HepG2 (cell line): ENCODE measurements at regions not wholly inside any gene's neighbourhood (a gene's known extent, or its start where the extent isn't known, plus 50 kb on each side); places are given as distances from the start of the nearest gene placed in this dataset.

Experiments
- ATAC-seq: fragments of 200-7000 bp; cut with Tn5 transposase; 3 replicates; pipeline ENCODE4 v1.9.1; 2020; ENCODE audit warnings: mild to moderate bottlenecking, moderate library complexity
- BruUV-seq: library from RNA; stranded (reverse); fragments of 400-500 nt; replicated peaks from 2 replicates; lab custom pipeline; 2021; lab: Mats Ljungman, UMichigan
- CTCF ChIA-PET: fragments of 300-600 bp; formaldehyde crosslinking; extraction: SDS; loops from one replicate; lab custom pipeline; 2021; ENCODE audit warnings: low total read pairs, inconsistent platforms, low intra/inter-chr PET ratio; lab: Yijun Ruan, JAX
- POLR2A ChIA-PET: fragments of 350-600 bp; sonication (Branson Sonifier 250); formaldehyde crosslinking; loops from one replicate; lab custom pipeline; 2020; ENCODE audit warnings: antibody characterized with exemption, inconsistent platforms; lab: Yijun Ruan, JAX
- DNase-seq: peaks from one replicate; pipeline ENCODE4 v3.0.0-alpha.2; 2015; ENCODE audit warnings: low spot score
- FAIRE-seq: peaks from 3 replicates; lab custom pipeline; 2011; peaks lifted over from hg19 to GRCh38; lab: Jason Lieb, UNC
- H2AFZ ChIP-seq: one replicate; pipeline ENCODE4 v1.6.1; 2011; ENCODE audit warnings: low read length, inconsistent platforms
- H3K27ac ChIP-seq: fragments of 300-600 bp; 3 replicates; pipeline ENCODE4 v1.8.0; 2011; ENCODE audit warnings: mixed run types, mild to moderate bottlenecking, mixed read lengths, low read length, inconsistent platforms; ENCODE audit not compliant: insufficient read depth; ENCODE audit errors: extremely low read length
- H3K27me3 ChIP-seq, 2 experiments: fragments of 200-600 bp in 1 of 2; 2 replicates in 1 of 2; 3 replicates in 1 of 2; pipeline versions ENCODE4 v1.6.0 to v1.8.0; 2011; ENCODE audit warnings: low read length in 2 of 2, mild to moderate bottlenecking in 2 of 2, moderate library complexity in 2 of 2, inconsistent platforms in 1 of 2; ENCODE audit not compliant: insufficient read depth in 2 of 2, control insufficient read depth in 1 of 2
- H3K36me3 ChIP-seq, 2 experiments: fragments of 200-600 bp in 1 of 2; replicated peaks in 1 of 2; 2 replicates in 1 of 2; 3 replicates in 1 of 2; pipeline versions ENCODE4 v1.5.1 to v1.8.0; 2011; ENCODE audit warnings: low read length in 2 of 2, inconsistent platforms in 1 of 2; ENCODE audit not compliant: insufficient read depth in 2 of 2, control insufficient read depth in 1 of 2
- H3K4me1 ChIP-seq: 2 replicates; pipeline ENCODE4 v1.5.1; 2012; ENCODE audit warnings: low read length, inconsistent platforms; ENCODE audit not compliant: insufficient read depth
- H3K4me2 ChIP-seq: 2 replicates; pipeline ENCODE4 v1.6.0; 2011; ENCODE audit warnings: low read depth, low read length, inconsistent platforms
- H3K4me3 ChIP-seq, 3 experiments: fragments of 200-600 bp in 1 of 3; sonication (generic), shearing (Covaris generic) in 1 of 3; replicated peaks in 1 of 3; 2 replicates each; pipeline ENCODE4 v1.5.1; 2011 to 2016; ENCODE audit warnings: low read length in 3 of 3, inconsistent platforms in 2 of 3, low read depth in 2 of 3, mild to moderate bottlenecking in 2 of 3, control low read depth in 1 of 3, mixed read lengths in 1 of 3; ENCODE audit not compliant: insufficient read depth in 1 of 3
- H3K79me2 ChIP-seq: one replicate; pipeline ENCODE4 v1.6.1; 2011; ENCODE audit warnings: low read length, inconsistent platforms; ENCODE audit not compliant: insufficient read depth
- H3K9ac ChIP-seq: 2 replicates; pipeline ENCODE4 v1.6.0; 2011; ENCODE audit warnings: mild to moderate bottlenecking, low read depth, low read length, inconsistent platforms; ENCODE audit not compliant: insufficient read depth
- H3K9me3 ChIP-seq: 2 replicates; pipeline ENCODE4 v1.5.1; 2012; ENCODE audit warnings: mild to moderate bottlenecking, low read length
- H4K20me1 ChIP-seq: 2 replicates; pipeline ENCODE4 v1.6.0; 2011; ENCODE audit warnings: inconsistent platforms, mild to moderate bottlenecking, low read length, moderate library complexity; ENCODE audit not compliant: insufficient read depth
- FOXO1 ChIP-seq: sonication (generic); formaldehyde crosslinking; IDR thresholded peaks from 2 replicates; pipeline ENCODE4 v1.4.0; 2020; ENCODE audit warnings: missing genetic modification reagents
- GTF3A ChIP-seq: sonication (generic); formaldehyde crosslinking; conservative IDR thresholded peaks from 2 replicates; pipeline ENCODE4 v1.4.0; 2020; ENCODE audit warnings: mild to moderate bottlenecking, missing genetic modification reagents
- KLF6 ChIP-seq: IDR thresholded peaks from 2 replicates; pipeline ENCODE4 v1.8.0; 2016; ENCODE audit warnings: missing biosample characterization, missing genetic modification reagents
- KMT2A ChIP-seq: sonication (generic); formaldehyde crosslinking; IDR thresholded peaks from 2 replicates; pipeline ENCODE4 v1.4.0; 2020; ENCODE audit warnings: missing genetic modification reagents
- NFE2 ChIP-seq: sonication (generic); formaldehyde crosslinking; IDR thresholded peaks from 2 replicates; pipeline ENCODE4 v1.4.0; 2020; ENCODE audit warnings: missing genetic modification reagents
- RARG ChIP-seq: sonication (generic); formaldehyde crosslinking; IDR thresholded peaks from 2 replicates; pipeline ENCODE4 v1.4.0; 2020; ENCODE audit warnings: low read depth, mild to moderate bottlenecking, missing genetic modification reagents
- SP1 ChIP-seq, 2 experiments: fragments of 450-650 bp in 1 of 2; sonication (generic) in 1 of 2; formaldehyde crosslinking in 1 of 2; IDR thresholded peaks; 2 replicates each; pipeline versions ENCODE4 v1.4.0 to v1.6.1; 2016 to 2020; ENCODE audit warnings: missing genetic modification reagents in 1 of 2
- ZNF124 ChIP-seq: sonication (generic); formaldehyde crosslinking; IDR thresholded peaks from 2 replicates; pipeline ENCODE4 v1.4.0; 2020; ENCODE audit warnings: missing genetic modification reagents
- ZNF430 ChIP-seq: sonication (generic); formaldehyde crosslinking; IDR thresholded peaks from 2 replicates; pipeline ENCODE4 v1.9.0; 2021; ENCODE audit warnings: mild to moderate bottlenecking, missing genetic modification reagents
- ZNF737 ChIP-seq: sonication (generic); formaldehyde crosslinking; IDR thresholded peaks from 2 replicates; pipeline ENCODE4 v1.5.0; 2020; ENCODE audit warnings: missing genetic modification reagents, mild to moderate bottlenecking, borderline replicate concordance
- ZNF761 ChIP-seq: sonication (generic); formaldehyde crosslinking; conservative IDR thresholded peaks from 2 replicates; pipeline ENCODE4 v1.4.0; 2020; ENCODE audit warnings: mild to moderate bottlenecking, missing genetic modification reagents
- ZNF839 ChIP-seq: sonication (generic); formaldehyde crosslinking; IDR thresholded peaks from 2 replicates; pipeline ENCODE4 v1.4.0; 2020; ENCODE audit warnings: missing genetic modification reagents, mild to moderate bottlenecking, borderline replicate concordance
- WGBS: methylation state at CpG from one replicate; pipeline ENCODE4 v1.1.6; 2017; ENCODE audit warnings: low lambda C conversion rate; 5-methylcytosine and 5-hydroxymethylcytosine counted together
- in situ Hi-C: cut with HindIII; loops from 2 replicates; pipeline ENCODE4 v1.10.0; 2017; ENCODE audit warnings: low pct_unique_long_range_greater_than_20kb; ENCODE audit not compliant: extremely low pct_ligation_motif_present
- intact Hi-C: fragments of 100-400 bp; cut with micrococcal nuclease; formaldehyde crosslinking; loops from one replicate; pipeline ENCODE4 v1.10.0; 2022; ENCODE audit not compliant: unreplicated experiment
- TF ChIP-seq, protein P1 (sequence below): sonication (generic); formaldehyde crosslinking; IDR thresholded peaks from 2 replicates; pipeline ENCODE4 v1.5.0; 2020; ENCODE audit warnings: mild to moderate bottlenecking, missing genetic modification reagents
- TF ChIP-seq, protein P2 (sequence below): sonication (generic); formaldehyde crosslinking; IDR thresholded peaks from 2 replicates; pipeline ENCODE4 v1.5.0; 2020; ENCODE audit warnings: missing genetic modification reagents
- TF ChIP-seq, protein P3 (sequence below): IDR thresholded peaks from 2 replicates; pipeline ENCODE4 v1.6.1; 2012; ENCODE audit warnings: low read length, improper control_type of control experiment

DNA sequence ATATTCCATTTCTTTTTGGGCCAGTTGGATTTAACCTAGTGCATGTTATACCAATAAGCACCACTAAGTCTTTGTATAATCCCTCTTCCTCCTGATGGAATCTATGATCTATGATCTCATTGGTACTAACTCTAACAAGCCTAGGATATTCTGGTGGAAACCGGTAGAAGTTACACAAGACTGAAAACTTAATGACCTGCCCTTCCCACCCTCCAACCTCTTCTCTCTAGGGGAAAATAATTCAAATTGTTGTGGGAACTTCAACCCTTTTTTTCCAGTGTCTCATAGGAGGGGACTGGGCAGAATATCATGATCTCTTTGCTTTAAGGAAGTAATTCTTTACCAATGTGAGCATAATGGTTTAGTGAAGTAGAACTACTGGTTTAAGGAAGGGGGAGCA is 289.5 kb upstream of the BOD1L1 start (continued):
- no peak for TF ChIP-seq ZNF839
- TF ChIP-seq ZNF430 (CRISPR knock-in tag), result no peak
- no peak for TF ChIP-seq GTF3A

DNA sequence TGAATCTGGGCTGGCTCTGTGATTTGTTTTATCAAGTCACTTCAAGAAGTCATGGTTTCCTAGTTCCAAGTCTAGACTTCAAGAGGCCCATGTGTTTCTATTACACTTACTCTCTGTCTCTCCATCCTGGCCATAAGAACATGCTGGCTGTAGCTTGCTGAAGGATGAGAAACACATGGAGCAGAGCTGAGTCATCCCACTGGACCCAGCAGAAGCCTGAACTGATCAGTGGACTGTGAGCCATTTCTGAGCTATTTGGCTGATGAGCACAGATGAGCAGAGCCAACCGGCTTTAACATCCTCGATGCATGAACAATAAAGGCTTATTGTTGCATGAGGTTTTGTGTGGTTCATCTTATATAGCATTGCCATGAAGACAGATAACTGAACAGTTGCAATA is 290.6 kb upstream of the BOD1L1 start:
- peak; percentile 9 for DNase-seq
- no peak overlapping the region for H3K4me3 ChIP-seq
- no peak overlapping the region for H2AFZ ChIP-seq
- POLR2A ChIA-PET, result no interaction called here
- in situ Hi-C loops (no loop called here), intact Hi-C loops (no loop called here)
- no TSS peak for BruUV-seq
- no peaks in the 10 kb centered on the region for H3K27me3 ChIP-seq
- H3K27ac ChIP-seq, result no peak overlapping the region
- no peaks in the 10 kb centered on the region for H3K36me3 ChIP-seq
- WGBS, result 5% methylated on average over 2 of the region's 2 CpGs
- CTCF ChIA-PET, result no interaction called here
- FAIRE-seq, result no peak
- no peak overlapping the region for H3K4me2 ChIP-seq
- no peak overlapping the region for H3K9ac ChIP-seq
- H3K79me2 ChIP-seq, result no peaks in the 10 kb centered on the region
- peaks cover 11% of the 10 kb centered on the region; the same call in 1 of the 2 replicates for H3K9me3 ChIP-seq
- ATAC-seq, result peak; percentile 56; the same call in 2 of the 3 replicates
- no peaks in the 10 kb centered on the region for H3K4me1 ChIP-seq
- H4K20me1 ChIP-seq, result no peaks in the 10 kb centered on the region
- TF ChIP-seq, protein P1, sequence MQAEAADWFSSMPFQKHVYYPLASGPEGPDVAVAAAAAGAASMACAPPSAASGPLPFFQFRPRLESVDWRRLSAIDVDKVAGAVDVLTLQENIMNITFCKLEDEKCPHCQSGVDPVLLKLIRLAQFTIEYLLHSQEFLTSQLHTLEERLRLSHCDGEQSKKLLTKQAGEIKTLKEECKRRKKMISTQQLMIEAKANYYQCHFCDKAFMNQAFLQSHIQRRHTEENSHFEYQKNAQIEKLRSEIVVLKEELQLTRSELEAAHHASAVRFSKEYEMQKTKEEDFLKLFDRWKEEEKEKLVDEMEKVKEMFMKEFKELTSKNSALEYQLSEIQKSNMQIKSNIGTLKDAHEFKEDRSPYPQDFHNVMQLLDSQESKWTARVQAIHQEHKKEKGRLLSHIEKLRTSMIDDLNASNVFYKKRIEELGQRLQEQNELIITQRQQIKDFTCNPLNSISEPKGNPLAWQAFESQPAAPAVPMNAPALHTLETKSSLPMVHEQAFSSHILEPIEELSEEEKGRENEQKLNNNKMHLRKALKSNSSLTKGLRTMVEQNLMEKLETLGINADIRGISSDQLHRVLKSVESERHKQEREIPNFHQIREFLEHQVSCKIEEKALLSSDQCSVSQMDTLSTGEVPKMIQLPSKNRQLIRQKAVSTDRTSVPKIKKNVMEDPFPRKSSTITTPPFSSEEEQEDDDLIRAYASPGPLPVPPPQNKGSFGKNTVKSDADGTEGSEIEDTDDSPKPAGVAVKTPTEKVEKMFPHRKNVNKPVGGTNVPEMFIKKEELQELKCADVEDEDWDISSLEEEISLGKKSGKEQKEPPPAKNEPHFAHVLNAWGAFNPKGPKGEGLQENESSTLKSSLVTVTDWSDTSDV (CRISPR knock-in tag), result no peak
- TF ChIP-seq, protein P2, sequence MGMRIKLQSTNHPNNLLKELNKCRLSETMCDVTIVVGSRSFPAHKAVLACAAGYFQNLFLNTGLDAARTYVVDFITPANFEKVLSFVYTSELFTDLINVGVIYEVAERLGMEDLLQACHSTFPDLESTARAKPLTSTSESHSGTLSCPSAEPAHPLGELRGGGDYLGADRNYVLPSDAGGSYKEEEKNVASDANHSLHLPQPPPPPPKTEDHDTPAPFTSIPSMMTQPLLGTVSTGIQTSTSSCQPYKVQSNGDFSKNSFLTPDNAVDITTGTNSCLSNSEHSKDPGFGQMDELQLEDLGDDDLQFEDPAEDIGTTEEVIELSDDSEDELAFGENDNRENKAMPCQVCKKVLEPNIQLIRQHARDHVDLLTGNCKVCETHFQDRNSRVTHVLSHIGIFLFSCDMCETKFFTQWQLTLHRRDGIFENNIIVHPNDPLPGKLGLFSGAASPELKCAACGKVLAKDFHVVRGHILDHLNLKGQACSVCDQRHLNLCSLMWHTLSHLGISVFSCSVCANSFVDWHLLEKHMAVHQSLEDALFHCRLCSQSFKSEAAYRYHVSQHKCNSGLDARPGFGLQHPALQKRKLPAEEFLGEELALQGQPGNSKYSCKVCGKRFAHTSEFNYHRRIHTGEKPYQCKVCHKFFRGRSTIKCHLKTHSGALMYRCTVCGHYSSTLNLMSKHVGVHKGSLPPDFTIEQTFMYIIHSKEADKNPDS (CRISPR knock-in tag), result no peak
- TF ChIP-seq KLF6 (CRISPR knock-in tag) (no peak), ZNF737 (CRISPR knock-in tag) (no peak), KMT2A (no peak), FOXO1 (CRISPR knock-in tag) (no peak), RARG (no peak), ZNF124 (CRISPR knock-in tag) (no peak), NFE2 (CRISPR knock-in tag) (peak; percentile 35; the same call in 1 of the 2 replicates), ZNF761 (no peak), SP1 (IDR thresholded peaks at IDR 0.05) (no peak), SP1 (CRISPR knock-in tag; IDR thresholded peaks at IDR 0.05) (no peak)
- TF ChIP-seq, protein P3, sequence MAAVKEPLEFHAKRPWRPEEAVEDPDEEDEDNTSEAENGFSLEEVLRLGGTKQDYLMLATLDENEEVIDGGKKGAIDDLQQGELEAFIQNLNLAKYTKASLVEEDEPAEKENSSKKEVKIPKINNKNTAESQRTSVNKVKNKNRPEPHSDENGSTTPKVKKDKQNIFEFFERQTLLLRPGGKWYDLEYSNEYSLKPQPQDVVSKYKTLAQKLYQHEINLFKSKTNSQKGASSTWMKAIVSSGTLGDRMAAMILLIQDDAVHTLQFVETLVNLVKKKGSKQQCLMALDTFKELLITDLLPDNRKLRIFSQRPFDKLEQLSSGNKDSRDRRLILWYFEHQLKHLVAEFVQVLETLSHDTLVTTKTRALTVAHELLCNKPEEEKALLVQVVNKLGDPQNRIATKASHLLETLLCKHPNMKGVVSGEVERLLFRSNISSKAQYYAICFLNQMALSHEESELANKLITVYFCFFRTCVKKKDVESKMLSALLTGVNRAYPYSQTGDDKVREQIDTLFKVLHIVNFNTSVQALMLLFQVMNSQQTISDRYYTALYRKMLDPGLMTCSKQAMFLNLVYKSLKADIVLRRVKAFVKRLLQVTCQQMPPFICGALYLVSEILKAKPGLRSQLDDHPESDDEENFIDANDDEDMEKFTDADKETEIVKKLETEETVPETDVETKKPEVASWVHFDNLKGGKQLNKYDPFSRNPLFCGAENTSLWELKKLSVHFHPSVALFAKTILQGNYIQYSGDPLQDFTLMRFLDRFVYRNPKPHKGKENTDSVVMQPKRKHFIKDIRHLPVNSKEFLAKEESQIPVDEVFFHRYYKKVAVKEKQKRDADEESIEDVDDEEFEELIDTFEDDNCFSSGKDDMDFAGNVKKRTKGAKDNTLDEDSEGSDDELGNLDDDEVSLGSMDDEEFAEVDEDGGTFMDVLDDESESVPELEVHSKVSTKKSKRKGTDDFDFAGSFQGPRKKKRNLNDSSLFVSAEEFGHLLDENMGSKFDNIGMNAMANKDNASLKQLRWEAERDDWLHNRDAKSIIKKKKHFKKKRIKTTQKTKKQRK, result no peak
